ENCODE measurements at regions not wholly inside any gene's neighbourhood (a gene's known extent, or its start where the extent isn't known, plus 50 kb on each side); places are given as distances from the start of the nearest gene placed in this dataset.

GRCh38 chr9:85136507-85136906, 467.0 kb downstream of the NTRK2 start:
- intact Hi-C loops (cut with micrococcal nuclease) = no loop called here
- TF ChIP-seq CTCF (IDR thresholded peaks at IDR 0.05; ENCODE audit: borderline replicate concordance) = no peak
- Histone ChIP-seq H3K27ac (replicated peaks) (no peak overlapping the region), H3K4me1 (no peaks in the 10 kb centered on the region), H3K9me3 (replicated peaks) (peaks cover 4% of the 10 kb centered on the region), H3K4me3 (no peak overlapping the region), H3K36me3 (no peaks in the 10 kb centered on the region), H3K27me3 (ENCODE audit: low read depth) (no peaks in the 10 kb centered on the region)
- DNase-seq = no peak

- intact Hi-C loops (cut with micrococcal nuclease) = no loop called here
- Histone ChIP-seq H3K36me3 (no peaks in the 10 kb centered on the region), H3K9me3 (replicated peaks) (peaks cover 4% of the 10 kb centered on the region), H3K4me1 (no peaks in the 10 kb centered on the region), H3K27ac (replicated peaks) (no peak overlapping the region), H3K27me3 (ENCODE audit: low read depth) (peaks cover 8% of the 10 kb centered on the region), H3K4me3 (no peak overlapping the region)
- no peak for DNase-seq
- TF ChIP-seq CTCF (IDR thresholded peaks at IDR 0.05; ENCODE audit: borderline replicate concordance) = no peak
These were observed 461.2 kb downstream of the NTRK2 start for GRCh38 chr9:85130764-85131163.

- Histone ChIP-seq H3K27ac (replicated peaks) (no peak overlapping the region), H3K4me3 (no peak overlapping the region), H3K27me3 (ENCODE audit: low read depth) (peaks cover 9% of the 10 kb centered on the region), H3K36me3 (no peaks in the 10 kb centered on the region), H3K4me1 (no peaks in the 10 kb centered on the region), H3K9me3 (replicated peaks) (peaks cover 4% of the 10 kb centered on the region)
- no peak for DNase-seq
- intact Hi-C loops (cut with micrococcal nuclease) = no loop called here
- no peak for TF ChIP-seq CTCF (IDR thresholded peaks at IDR 0.05; ENCODE audit: borderline replicate concordance)
These were observed 460.7 kb downstream of the NTRK2 start for GRCh38 chr9:85130260-85130659.

- Histone ChIP-seq H3K36me3 (no peaks in the 10 kb centered on the region), H3K4me3 (no peak overlapping the region), H3K27me3 (ENCODE audit: low read depth) (peaks cover 9% of the 10 kb centered on the region), H3K9me3 (replicated peaks) (peaks cover 4% of the 10 kb centered on the region), H3K27ac (replicated peaks) (no peak overlapping the region), H3K4me1 (no peaks in the 10 kb centered on the region)
- no peak for DNase-seq
- intact Hi-C loops (cut with micrococcal nuclease) = no loop called here
- TF ChIP-seq CTCF (IDR thresholded peaks at IDR 0.05; ENCODE audit: borderline replicate concordance) = no peak
These were observed 460.0 kb downstream of the NTRK2 start for GRCh38 chr9:85129514-85129913.

- Histone ChIP-seq H3K27ac (replicated peaks) (no peak overlapping the region), H3K9me3 (replicated peaks) (peaks cover 12% of the 10 kb centered on the region), H3K4me3 (no peak overlapping the region), H3K4me1 (no peaks in the 10 kb centered on the region), H3K27me3 (ENCODE audit: low read depth) (peaks cover 14% of the 10 kb centered on the region), H3K36me3 (no peaks in the 10 kb centered on the region)
- no peak for DNase-seq
- no peak for TF ChIP-seq CTCF (IDR thresholded peaks at IDR 0.05; ENCODE audit: borderline replicate concordance)
- intact Hi-C loops (cut with micrococcal nuclease) = no loop called here
These were observed 449.6 kb downstream of the NTRK2 start for GRCh38 chr9:85118990-85119755.

Data from left ventricle myocardium inferior (tissue), 1 donor.